ENCODE measurements at regions not wholly inside any gene's neighbourhood (a gene's known extent, or its start where the extent isn't known, plus 50 kb on each side); places are given as distances from the start of the nearest gene placed in this dataset.

DNA sequence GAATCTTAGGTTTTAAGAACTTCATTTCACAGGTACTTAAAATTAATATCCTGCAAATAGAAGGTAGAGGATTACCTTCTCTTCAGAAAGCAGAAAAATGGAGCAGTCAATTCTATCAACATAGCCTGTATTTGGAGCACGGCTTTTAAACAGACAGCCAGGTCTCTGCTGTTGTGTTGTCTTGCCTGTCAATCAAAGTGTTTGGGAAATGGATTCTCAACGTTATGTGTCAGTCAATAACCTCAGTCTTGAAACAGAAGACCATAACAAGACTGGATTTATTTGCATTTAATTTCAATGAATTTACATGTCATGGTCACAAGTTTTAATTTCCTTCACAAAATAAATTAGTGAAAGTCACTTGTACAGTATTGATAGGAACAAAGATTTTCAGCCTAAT is 51.9 kb upstream of the KRR1 start:
- TF ChIP-seq, protein P1, sequence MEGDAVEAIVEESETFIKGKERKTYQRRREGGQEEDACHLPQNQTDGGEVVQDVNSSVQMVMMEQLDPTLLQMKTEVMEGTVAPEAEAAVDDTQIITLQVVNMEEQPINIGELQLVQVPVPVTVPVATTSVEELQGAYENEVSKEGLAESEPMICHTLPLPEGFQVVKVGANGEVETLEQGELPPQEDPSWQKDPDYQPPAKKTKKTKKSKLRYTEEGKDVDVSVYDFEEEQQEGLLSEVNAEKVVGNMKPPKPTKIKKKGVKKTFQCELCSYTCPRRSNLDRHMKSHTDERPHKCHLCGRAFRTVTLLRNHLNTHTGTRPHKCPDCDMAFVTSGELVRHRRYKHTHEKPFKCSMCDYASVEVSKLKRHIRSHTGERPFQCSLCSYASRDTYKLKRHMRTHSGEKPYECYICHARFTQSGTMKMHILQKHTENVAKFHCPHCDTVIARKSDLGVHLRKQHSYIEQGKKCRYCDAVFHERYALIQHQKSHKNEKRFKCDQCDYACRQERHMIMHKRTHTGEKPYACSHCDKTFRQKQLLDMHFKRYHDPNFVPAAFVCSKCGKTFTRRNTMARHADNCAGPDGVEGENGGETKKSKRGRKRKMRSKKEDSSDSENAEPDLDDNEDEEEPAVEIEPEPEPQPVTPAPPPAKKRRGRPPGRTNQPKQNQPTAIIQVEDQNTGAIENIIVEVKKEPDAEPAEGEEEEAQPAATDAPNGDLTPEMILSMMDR (IDR thresholded peaks at IDR 0.05): no peak
- no peak for TF ChIP-seq POLR2A (IDR thresholded peaks at IDR 0.05)

All from thyroid gland (tissue), 4 donors.